ENCODE measurements at regions not wholly inside any gene's neighbourhood (a gene's known extent, or its start where the extent isn't known, plus 50 kb on each side); places are given as distances from the start of the nearest gene placed in this dataset.
"Not testable (repeated sequence)": the region's sequence is repeated elsewhere in the genome, so short reads cannot be mapped to it uniquely, and the experiment has no call there.

DNA sequence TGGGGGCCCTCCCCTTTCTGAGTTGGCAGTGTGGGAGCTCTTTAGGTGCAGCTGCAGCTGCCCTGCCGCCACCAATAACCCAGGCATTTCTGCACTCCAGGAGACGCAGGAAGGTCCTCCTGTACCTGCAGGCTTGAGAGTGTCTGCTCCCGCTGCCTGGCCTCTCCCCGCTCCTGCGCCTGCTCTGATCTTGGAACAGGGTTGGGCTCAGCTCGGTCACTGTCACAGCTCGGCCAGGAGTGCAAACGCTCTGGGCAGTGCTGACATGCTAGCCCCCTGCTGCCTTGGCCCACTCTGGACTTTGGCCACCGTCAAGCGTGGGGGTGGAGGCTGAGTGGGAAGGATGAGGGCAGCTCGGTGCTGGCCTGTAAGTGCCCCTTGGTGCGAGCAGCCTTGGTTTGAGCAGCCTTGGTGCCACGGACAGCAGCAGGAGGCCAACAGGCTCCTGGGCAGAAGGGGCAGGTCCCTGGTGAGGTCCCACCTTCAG, 738.1 kb upstream of the GJE1 start:
- H3K27me3 Mint-ChIP-seq (ENCODE audit: low read depth), result no peaks in the 10 kb centered on the region
- no peaks in the 10 kb centered on the region for H3K9me3 Mint-ChIP-seq (ENCODE audit: insufficient read depth)
- CTCF ChIA-PET, result no interaction called here

DNA sequence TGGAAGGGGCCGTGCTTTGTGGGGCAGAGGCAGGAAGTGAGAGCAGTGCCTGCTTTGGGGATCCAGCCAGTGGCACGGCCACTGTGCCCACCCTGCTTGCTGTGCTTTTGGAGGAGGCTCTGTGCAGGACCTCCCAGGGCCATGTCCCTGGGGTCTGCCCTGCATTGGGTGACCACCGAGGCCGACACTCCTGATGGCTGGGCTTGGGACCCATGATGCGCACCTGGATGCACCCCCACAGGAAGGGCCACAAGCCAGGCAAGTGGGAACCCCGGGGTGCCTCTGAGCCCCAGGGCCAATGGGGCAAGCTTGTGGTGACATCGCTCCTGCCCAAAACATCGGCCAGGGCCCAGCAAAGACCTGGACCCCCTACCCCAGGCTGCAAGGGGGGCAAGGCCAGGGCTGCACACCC, 738.6 kb upstream of the GJE1 start:
- no peak overlapping the region for H3K4me3 Mint-ChIP-seq
- no peaks in the 10 kb centered on the region for H3K36me3 Mint-ChIP-seq (ENCODE audit: low read depth)
- H3K27ac Mint-ChIP-seq, result no peak overlapping the region
- H3K9me3 Mint-ChIP-seq (ENCODE audit: insufficient read depth), result no peaks in the 10 kb centered on the region
- ATAC-seq (no peak), DNase-seq (no peak)
- ChIA-PET POLR2A (no interaction called here), CTCF (no interaction called here)
- H3K4me1 Mint-ChIP-seq (ENCODE audit: low read depth), result no peaks in the 10 kb centered on the region
- no peaks in the 10 kb centered on the region for H3K27me3 Mint-ChIP-seq (ENCODE audit: low read depth)

More for the DNA sequence above, 738.1 kb upstream of the GJE1 start:
- ATAC-seq, result no peak
- H3K4me1 Mint-ChIP-seq (ENCODE audit: low read depth), result no peaks in the 10 kb centered on the region
- POLR2A ChIA-PET, result no interaction called here
- no peak for DNase-seq
- no peaks in the 10 kb centered on the region for H3K36me3 Mint-ChIP-seq (ENCODE audit: low read depth)
- H3K4me3 Mint-ChIP-seq, result no peak overlapping the region
- H3K27ac Mint-ChIP-seq, result no peak overlapping the region

DNA sequence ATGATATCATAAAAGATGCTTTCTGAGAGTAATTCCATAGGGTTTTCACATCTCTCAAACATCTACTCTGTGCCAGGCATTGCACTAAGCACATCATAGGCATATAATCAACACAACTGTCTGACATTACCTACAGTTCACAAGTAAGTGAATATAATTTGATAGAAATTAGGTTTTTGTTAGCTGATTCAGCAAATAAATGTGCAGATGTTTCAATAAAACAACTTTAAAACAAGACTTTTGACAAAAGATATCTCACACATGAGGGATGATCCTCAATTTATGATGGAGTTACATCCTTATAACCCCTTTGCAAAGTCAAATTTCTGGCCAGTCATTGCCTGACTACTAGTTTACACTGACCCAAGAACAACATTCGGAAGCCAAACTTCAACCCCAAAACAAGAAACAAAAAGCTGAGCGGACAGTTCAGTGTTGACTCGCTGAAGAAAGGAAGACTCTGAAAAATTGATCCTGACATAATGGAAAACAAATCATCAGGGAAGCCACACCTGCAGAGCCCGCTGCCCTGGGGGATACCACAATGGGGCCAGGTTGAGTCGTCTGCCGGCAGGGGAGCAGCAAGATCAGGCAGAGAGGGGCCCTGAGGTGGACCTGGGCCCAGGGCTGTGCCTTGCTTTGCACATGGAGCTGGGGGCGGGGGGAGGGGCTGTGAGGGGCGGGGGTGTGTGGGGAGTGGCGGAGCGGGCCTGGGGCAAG, 739.2 kb upstream of the GJE1 start:
- ATAC-seq, result no peak

DNA sequence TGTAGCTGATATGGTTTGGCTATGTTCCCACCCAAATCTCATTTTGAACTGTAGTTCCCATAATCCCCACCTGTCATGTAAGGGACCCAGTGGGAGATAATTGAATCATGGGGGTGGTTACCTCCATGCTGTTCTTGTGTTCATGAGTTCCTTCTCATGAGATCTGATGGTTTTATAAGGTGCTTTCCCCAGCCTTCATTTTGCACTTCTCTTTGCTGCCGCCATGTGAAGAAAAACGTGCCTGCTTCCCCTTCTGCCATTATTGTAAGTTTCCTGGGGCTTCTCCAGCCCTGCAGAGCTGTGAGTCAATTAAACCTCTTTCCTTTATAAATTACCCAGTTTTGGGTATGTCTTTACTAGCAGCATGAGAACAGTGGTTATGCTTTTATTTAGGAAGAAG, 741.6 kb upstream of the GJE1 start:
- H3K4me3 Mint-ChIP-seq; H3K36me3 Mint-ChIP-seq (ENCODE audit: low read depth); DNase-seq; H3K9me3 Mint-ChIP-seq (ENCODE audit: insufficient read depth); H3K27ac Mint-ChIP-seq; H3K4me1 Mint-ChIP-seq (ENCODE audit: low read depth); ATAC-seq; POLR2A ChIA-PET; CTCF ChIA-PET; H3K27me3 Mint-ChIP-seq (ENCODE audit: low read depth): not testable (repeated sequence)

More for the DNA sequence above, 739.2 kb upstream of the GJE1 start:
- ChIA-PET POLR2A (no interaction called here), CTCF (no interaction called here)
- H3K36me3 Mint-ChIP-seq (ENCODE audit: low read depth), result no peaks in the 10 kb centered on the region
- H3K9me3 Mint-ChIP-seq (ENCODE audit: insufficient read depth), result no peaks in the 10 kb centered on the region
- H3K27me3 Mint-ChIP-seq (ENCODE audit: low read depth), result no peaks in the 10 kb centered on the region
- no peak for DNase-seq
- H3K4me1 Mint-ChIP-seq (ENCODE audit: low read depth), result no peaks in the 10 kb centered on the region
- no peak overlapping the region for H3K27ac Mint-ChIP-seq
- H3K4me3 Mint-ChIP-seq, result no peak overlapping the region

DNA sequence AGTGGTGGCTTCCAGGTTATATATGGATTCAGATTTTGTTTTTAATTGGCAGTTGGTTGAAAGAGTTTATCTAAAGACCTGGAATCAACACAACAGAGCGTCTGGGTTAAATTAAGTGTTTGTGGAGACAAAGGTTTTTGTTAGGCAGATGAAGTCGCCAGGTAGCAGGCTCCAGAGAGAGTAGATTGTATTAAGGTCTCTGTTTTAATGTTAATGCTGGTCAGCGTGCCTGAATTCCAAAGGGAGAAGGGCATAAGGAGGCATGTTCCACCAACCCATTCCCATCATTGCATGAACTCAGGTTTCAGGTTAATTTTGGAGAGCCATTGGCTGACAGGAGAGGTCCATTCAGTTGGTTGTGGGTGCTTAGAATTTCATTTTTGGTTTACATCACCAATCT, 744.1 kb upstream of the GJE1 start:
- H3K4me1 Mint-ChIP-seq (ENCODE audit: low read depth), result no peaks in the 10 kb centered on the region
- ATAC-seq (no peak), DNase-seq (no peak)
- no peaks in the 10 kb centered on the region for H3K27me3 Mint-ChIP-seq (ENCODE audit: low read depth)
- ChIA-PET POLR2A (no interaction called here), CTCF (no interaction called here)
- no peak overlapping the region for H3K27ac Mint-ChIP-seq
- no peak overlapping the region for H3K4me3 Mint-ChIP-seq
- H3K36me3 Mint-ChIP-seq (ENCODE audit: low read depth), result no peaks in the 10 kb centered on the region
- H3K9me3 Mint-ChIP-seq (ENCODE audit: insufficient read depth), result no peaks in the 10 kb centered on the region

DNA sequence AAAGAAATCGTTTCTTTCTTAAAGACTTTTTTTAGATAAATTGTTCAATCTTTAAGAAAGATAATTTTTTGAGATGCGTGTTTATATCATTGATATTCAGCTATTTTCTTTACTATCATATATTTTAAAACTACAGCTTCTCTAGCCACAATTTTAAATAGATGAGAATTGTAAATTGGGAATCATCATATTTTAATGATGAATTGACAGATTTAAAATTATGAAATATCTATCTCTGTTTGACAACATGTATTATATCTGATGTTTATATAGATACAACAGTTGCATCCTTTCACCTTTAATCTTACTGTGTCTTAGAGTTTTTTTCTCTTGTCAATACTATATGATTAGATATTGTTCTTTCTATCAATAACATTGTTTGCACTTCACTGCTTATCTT, 762.3 kb upstream of the GJE1 start:
- CTCF ChIA-PET, result no interaction called here
- ATAC-seq (no peak), DNase-seq (no peak)
- no peaks in the 10 kb centered on the region for H3K9me3 Mint-ChIP-seq (ENCODE audit: insufficient read depth)
- H3K36me3 Mint-ChIP-seq (ENCODE audit: low read depth), result no peaks in the 10 kb centered on the region
- POLR2A ChIA-PET, result no interaction called here
- no peaks in the 10 kb centered on the region for H3K4me1 Mint-ChIP-seq (ENCODE audit: low read depth)
- no peak overlapping the region for H3K27ac Mint-ChIP-seq
- H3K4me3 Mint-ChIP-seq, result no peak overlapping the region
- no peaks in the 10 kb centered on the region for H3K27me3 Mint-ChIP-seq (ENCODE audit: low read depth)

DNA sequence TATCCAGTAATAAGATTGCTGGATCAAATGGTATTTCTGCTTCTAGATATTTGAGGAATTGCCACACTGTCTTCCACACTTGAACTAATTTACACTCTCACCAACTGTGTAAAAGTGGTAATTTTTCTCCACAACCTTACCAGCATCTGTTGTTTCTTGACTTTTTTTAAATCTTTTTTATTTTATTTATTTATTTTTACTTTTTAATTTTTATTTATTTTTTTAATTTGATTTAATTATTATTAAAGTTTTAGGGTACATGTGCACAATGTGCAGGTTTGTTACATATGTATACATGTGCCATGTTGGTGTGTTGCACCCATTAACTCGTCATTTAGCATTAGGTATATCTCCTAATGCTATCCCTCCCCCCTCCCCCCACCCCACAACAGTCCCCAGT, 765.9 kb upstream of the GJE1 start:
- H3K36me3 Mint-ChIP-seq (ENCODE audit: low read depth); H3K27me3 Mint-ChIP-seq (ENCODE audit: low read depth); H3K9me3 Mint-ChIP-seq (ENCODE audit: insufficient read depth); ATAC-seq; H3K4me3 Mint-ChIP-seq; H3K27ac Mint-ChIP-seq; POLR2A ChIA-PET; DNase-seq; H3K4me1 Mint-ChIP-seq (ENCODE audit: low read depth); CTCF ChIA-PET: not testable (repeated sequence)

DNA sequence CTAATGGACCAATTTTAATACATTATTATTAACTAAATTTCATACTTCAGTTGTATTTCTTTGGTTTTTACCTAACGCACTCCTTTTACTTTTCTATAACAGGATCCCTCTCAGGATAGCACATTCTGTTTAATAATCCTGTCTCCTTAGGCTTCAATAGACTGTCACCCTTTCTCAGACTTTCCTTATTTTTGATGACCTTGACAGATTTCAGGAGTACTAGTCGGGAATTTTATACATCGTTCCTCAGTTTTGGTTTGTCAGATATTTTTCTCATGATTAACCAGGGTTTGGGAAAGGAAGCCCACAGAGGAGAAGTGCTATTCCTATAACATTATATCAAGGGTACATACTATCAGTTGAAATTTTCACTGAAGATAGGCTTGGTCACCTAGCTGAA, 768.0 kb upstream of the GJE1 start:
- Mint-ChIP-seq H3K9me3 (ENCODE audit: insufficient read depth) (no peaks in the 10 kb centered on the region), H3K27ac (no peak overlapping the region), H3K27me3 (ENCODE audit: low read depth) (no peaks in the 10 kb centered on the region), H3K36me3 (ENCODE audit: low read depth) (no peaks in the 10 kb centered on the region), H3K4me3 (no peak overlapping the region), H3K4me1 (ENCODE audit: low read depth) (no peaks in the 10 kb centered on the region)
- ATAC-seq (no peak), DNase-seq (no peak)
- ChIA-PET POLR2A (no interaction called here), CTCF (no interaction called here)

DNA sequence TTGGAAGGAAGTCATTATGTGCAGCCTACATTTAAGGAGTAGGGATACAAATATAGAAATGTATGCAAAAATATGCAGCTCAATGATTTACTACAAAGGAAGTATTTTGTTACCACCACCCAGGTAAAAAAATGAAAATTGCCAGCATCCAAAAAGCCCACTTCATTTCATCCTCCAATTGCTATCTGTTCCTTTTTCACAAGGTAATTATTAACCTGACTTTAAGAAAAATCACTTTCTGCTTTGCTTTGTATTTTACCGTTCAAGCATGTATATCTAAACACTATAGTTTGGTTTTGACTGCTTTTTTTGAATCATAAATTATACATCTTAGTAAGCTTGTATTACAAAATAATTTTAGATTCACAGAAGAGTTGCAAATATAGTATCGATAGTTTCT, 768.5 kb upstream of the GJE1 start:
- Mint-ChIP-seq H3K9me3 (ENCODE audit: insufficient read depth) (no peaks in the 10 kb centered on the region), H3K27me3 (ENCODE audit: low read depth) (no peaks in the 10 kb centered on the region), H3K27ac (no peak overlapping the region), H3K4me3 (no peak overlapping the region), H3K4me1 (ENCODE audit: low read depth) (no peaks in the 10 kb centered on the region), H3K36me3 (ENCODE audit: low read depth) (no peaks in the 10 kb centered on the region)
- DNase-seq (no peak), ATAC-seq (no peak)
- CTCF ChIA-PET, result no interaction called here
- POLR2A ChIA-PET, result no interaction called here

DNA sequence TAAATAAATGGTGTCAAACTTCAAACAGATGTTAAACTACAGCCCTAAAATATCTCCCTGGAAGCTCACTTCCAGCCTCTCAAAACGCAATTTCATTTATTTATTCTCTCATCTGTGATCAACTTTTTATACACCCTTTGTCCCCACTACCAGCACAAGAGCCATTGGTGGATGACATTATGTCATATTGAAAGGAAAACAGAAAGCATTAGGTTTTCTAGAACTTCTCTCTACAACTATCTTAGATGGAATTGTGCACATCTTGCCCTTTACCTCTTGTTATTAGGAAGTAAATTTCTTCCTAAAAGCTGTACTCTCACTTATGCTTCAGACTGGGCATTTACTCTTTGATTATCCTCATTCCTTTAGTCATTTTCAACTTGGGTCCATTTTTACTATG, 771.2 kb upstream of the GJE1 start:
- Mint-ChIP-seq H3K27ac (no peak overlapping the region), H3K4me1 (ENCODE audit: low read depth) (no peaks in the 10 kb centered on the region), H3K9me3 (ENCODE audit: insufficient read depth) (no peaks in the 10 kb centered on the region), H3K27me3 (ENCODE audit: low read depth) (no peaks in the 10 kb centered on the region), H3K36me3 (ENCODE audit: low read depth) (no peaks in the 10 kb centered on the region), H3K4me3 (no peak overlapping the region)
- ATAC-seq (no peak), DNase-seq (no peak)
- ChIA-PET POLR2A (no interaction called here), CTCF (no interaction called here)

DNA sequence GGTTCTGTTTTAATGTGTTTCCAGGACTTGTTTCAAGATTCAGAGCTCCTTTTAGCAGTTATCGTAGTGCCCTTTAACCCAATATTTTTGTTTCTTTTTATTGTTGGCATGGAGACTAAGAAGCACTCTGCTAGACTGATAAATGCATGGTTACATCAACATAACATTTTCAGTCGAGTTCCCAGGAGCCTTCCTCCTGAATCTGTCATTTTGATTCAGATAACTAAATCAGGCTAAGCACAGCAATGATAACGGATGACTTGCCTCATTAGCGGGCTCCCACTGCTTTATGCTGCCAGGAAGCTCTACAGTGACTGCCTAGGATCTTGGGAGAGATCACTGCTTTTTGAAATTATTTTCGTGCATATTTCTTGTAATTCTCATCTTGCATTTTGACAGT, 772.8 kb upstream of the GJE1 start:
- H3K4me3 Mint-ChIP-seq, result no peak overlapping the region
- no peaks in the 10 kb centered on the region for H3K27me3 Mint-ChIP-seq (ENCODE audit: low read depth)
- ChIA-PET POLR2A (no interaction called here), CTCF (no interaction called here)
- no peak overlapping the region for H3K27ac Mint-ChIP-seq
- ATAC-seq, result no peak
- no peaks in the 10 kb centered on the region for H3K36me3 Mint-ChIP-seq (ENCODE audit: low read depth)
- DNase-seq, result no peak
- no peaks in the 10 kb centered on the region for H3K9me3 Mint-ChIP-seq (ENCODE audit: insufficient read depth)
- H3K4me1 Mint-ChIP-seq (ENCODE audit: low read depth), result no peaks in the 10 kb centered on the region

DNA sequence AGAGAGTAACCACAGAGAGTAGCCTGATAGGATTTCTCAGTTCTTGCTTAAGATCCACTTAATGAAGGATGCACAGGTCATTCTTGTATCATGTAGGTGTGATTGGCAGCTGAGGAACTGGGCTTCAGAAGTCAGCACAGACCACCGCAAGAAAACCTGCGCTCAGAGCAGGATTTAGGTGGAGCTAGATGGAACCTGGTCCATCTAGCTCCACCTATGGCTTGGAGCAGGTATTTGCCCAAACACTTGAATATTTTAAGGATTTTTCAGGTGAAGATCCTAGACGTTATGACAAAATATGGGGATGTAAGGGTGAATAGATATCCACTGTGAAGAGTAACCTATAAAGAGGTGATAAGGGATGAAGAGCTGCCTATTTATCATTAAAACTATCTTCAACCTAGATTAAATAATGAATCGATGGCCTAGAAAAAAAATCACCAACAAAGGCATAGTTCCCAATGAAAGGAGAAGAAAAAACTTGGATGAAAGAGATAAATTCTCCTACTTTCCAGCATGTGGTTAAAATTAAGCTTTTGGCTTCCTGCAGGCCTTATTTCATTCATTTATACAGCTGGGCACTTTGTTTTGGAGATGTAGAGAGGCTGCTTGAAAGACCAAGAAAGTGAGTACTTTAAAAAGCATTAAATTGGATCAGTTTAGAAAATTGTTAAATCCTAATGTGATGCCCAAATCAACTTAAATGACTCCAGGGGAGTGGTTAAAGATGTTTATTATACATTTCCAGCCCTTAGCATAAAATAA, 778.4 kb upstream of the GJE1 start:
- Mint-ChIP-seq H3K27me3 (ENCODE audit: low read depth) (no peaks in the 10 kb centered on the region), H3K36me3 (ENCODE audit: low read depth) (no peaks in the 10 kb centered on the region), H3K4me3 (no peak overlapping the region), H3K9me3 (ENCODE audit: insufficient read depth) (no peaks in the 10 kb centered on the region), H3K4me1 (ENCODE audit: low read depth) (no peaks in the 10 kb centered on the region), H3K27ac (no peak overlapping the region)
- CTCF ChIA-PET, result interaction anchor here (0.7 to 1.3 kb wide), 2 partner anchors 57 to 210 kb away, joined by 3 read pairs; no protein-coding TSS in a partner anchor
- DNase-seq (no peak), ATAC-seq (no peak)
- POLR2A ChIA-PET, result no interaction called here

DNA sequence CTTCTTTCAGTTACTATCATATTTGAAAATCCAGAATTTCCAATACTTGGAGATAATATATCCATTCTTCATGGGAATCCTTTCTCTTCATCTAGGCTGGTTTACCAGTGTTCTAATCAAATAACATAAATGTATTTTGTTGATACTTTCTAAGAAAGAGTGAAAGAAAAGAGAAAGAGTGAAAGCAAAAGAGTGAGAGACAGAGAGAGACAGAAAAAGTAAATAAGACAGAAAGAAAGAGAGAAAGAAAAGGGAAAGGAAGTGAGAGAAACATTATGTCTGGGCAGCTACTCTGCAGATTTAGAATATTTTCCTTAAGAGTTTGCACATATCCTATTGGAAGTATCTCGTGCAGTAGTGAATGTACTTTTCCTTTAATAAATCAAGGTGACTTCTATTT, 781.0 kb upstream of the GJE1 start:
- no peak overlapping the region for H3K4me3 Mint-ChIP-seq
- H3K9me3 Mint-ChIP-seq (ENCODE audit: insufficient read depth), result no peaks in the 10 kb centered on the region
- H3K36me3 Mint-ChIP-seq (ENCODE audit: low read depth), result no peaks in the 10 kb centered on the region
- H3K27ac Mint-ChIP-seq, result no peak overlapping the region
- no peak for DNase-seq
- ChIA-PET CTCF (no interaction called here), POLR2A (no interaction called here)
- ATAC-seq, result no peak
- H3K27me3 Mint-ChIP-seq (ENCODE audit: low read depth), result no peaks in the 10 kb centered on the region
- H3K4me1 Mint-ChIP-seq (ENCODE audit: low read depth), result no peaks in the 10 kb centered on the region

Data from activated CD8-positive, alpha-beta T cell treated with anti-CD3 and anti-CD28 coated beads, Interleukin-2, amount 10 ng/mL, durations not matched to agents 7 days and 5 days (primary cell).